Glutamatergic neuron (in vitro differentiated cells): ENCODE measurements at regions not wholly inside any gene's neighbourhood (a gene's known extent, or its start where the extent isn't known, plus 50 kb on each side); places are given as distances from the start of the nearest gene placed in this dataset.

Experiments used
- DNase-seq: peaks from one replicate; pipeline ENCODE4 v3.0.0; 2022
- H3K27ac Mint-ChIP-seq: one replicate; pipeline ENCODE4 v1.8.0; 2020; ENCODE audit warnings: mild to moderate bottlenecking, mixed read lengths, inconsistent platforms; ENCODE audit not compliant: unreplicated experiment
- H3K27me3 Mint-ChIP-seq: one replicate; pipeline ENCODE4 v1.8.0; 2020; ENCODE audit warnings: mild to moderate bottlenecking, moderate library complexity, mixed read lengths, inconsistent platforms; ENCODE audit not compliant: unreplicated experiment
- H3K36me3 Mint-ChIP-seq: one replicate; pipeline ENCODE4 v1.8.0; 2020; ENCODE audit warnings: mild to moderate bottlenecking, mixed read lengths, inconsistent platforms; ENCODE audit not compliant: unreplicated experiment
- H3K4me1 Mint-ChIP-seq: one replicate; pipeline ENCODE4 v1.8.0; 2020; ENCODE audit warnings: mild to moderate bottlenecking, low read depth, mixed read lengths, inconsistent platforms; ENCODE audit not compliant: unreplicated experiment
- H3K4me3 Mint-ChIP-seq: one replicate; pipeline ENCODE4 v1.8.0; 2020; ENCODE audit warnings: mild to moderate bottlenecking, mixed read lengths, inconsistent platforms; ENCODE audit not compliant: unreplicated experiment
- H3K9me3 Mint-ChIP-seq: one replicate; pipeline ENCODE4 v1.8.0; 2020; ENCODE audit warnings: mild to moderate bottlenecking, moderate library complexity, mixed read lengths, inconsistent platforms; ENCODE audit not compliant: unreplicated experiment
- CTCF ChIP-seq: fragments of 200-600 bp; sonication (generic); IDR thresholded peaks from one replicate; pipeline ENCODE4 v1.5.0; 2021; ENCODE audit not compliant: partially characterized antibody, unreplicated experiment

GRCh38 chr2:157952558-157952957 lies 76.4 kb upstream of the ACVR1 start:
- no peak for DNase-seq
- Mint-ChIP-seq H3K27me3 (no peaks in the 10 kb centered on the region), H3K27ac (no peak overlapping the region), H3K4me3 (no peak overlapping the region), H3K36me3 (no peaks in the 10 kb centered on the region), H3K9me3 (no peaks in the 10 kb centered on the region), H3K4me1 (no peaks in the 10 kb centered on the region)
- no peak for TF ChIP-seq CTCF

- DNase-seq, result no peak
- no peak for TF ChIP-seq CTCF
- Mint-ChIP-seq H3K27me3 (peaks cover 3% of the 10 kb centered on the region), H3K4me3 (no peak overlapping the region), H3K4me1 (no peaks in the 10 kb centered on the region), H3K27ac (no peak overlapping the region), H3K9me3 (no peaks in the 10 kb centered on the region), H3K36me3 (no peaks in the 10 kb centered on the region)
Measured at GRCh38 chr2:157948856-157949255, 72.7 kb upstream of the ACVR1 start.

- Mint-ChIP-seq H3K4me1 (no peaks in the 10 kb centered on the region), H3K36me3 (no peaks in the 10 kb centered on the region), H3K9me3 (no peaks in the 10 kb centered on the region), H3K4me3 (no peak overlapping the region), H3K27ac (no peak overlapping the region), H3K27me3 (peaks cover 3% of the 10 kb centered on the region)
- DNase-seq, result no peak
- no peak for TF ChIP-seq CTCF
Measured at GRCh38 chr2:157946919-157947557, 70.9 kb upstream of the ACVR1 start.

GRCh38 chr2:157940024-157940423 lies 63.9 kb upstream of the ACVR1 start:
- Mint-ChIP-seq H3K27ac (no peak overlapping the region), H3K36me3 (no peaks in the 10 kb centered on the region), H3K4me1 (no peaks in the 10 kb centered on the region), H3K4me3 (no peak overlapping the region), H3K27me3 (peaks cover 2% of the 10 kb centered on the region), H3K9me3 (no peaks in the 10 kb centered on the region)
- TF ChIP-seq CTCF, result no peak
- DNase-seq, result no peak

- Mint-ChIP-seq H3K27ac (no peak overlapping the region), H3K27me3 (no peaks in the 10 kb centered on the region)
Measured at GRCh38 chr2:157938556-157938955, 62.4 kb upstream of the ACVR1 start.

More at GRCh38 chr2:157938556-157938955, 62.4 kb upstream of the ACVR1 start:
- no peak overlapping the region for H3K4me3 Mint-ChIP-seq
- H3K9me3 Mint-ChIP-seq, result no peaks in the 10 kb centered on the region
- no peaks in the 10 kb centered on the region for H3K36me3 Mint-ChIP-seq
- H3K4me1 Mint-ChIP-seq, result no peaks in the 10 kb centered on the region
- TF ChIP-seq CTCF, result no peak
- DNase-seq, result no peak
